Esophagus squamous epithelium (tissue), 5 donors: ENCODE measurements at regions not wholly inside any gene's neighbourhood (a gene's known extent, or its start where the extent isn't known, plus 50 kb on each side); places are given as distances from the start of the nearest gene placed in this dataset.

ENCODE experiments used
- DNase-seq: peaks from one replicate; lab custom pipeline; 2025; lab: John Stamatoyannopoulos, UW
- H3K27ac ChIP-seq, 4 donors: fragments of 200-600 bp; sonication (generic); one replicate each; pipeline ENCODE4 v1.5.1; 2016 to 2019; ENCODE audit warnings: mild to moderate bottlenecking in 1 of 4
- H3K27me3 ChIP-seq, 4 donors: fragments of 200-600 bp; sonication (generic); 1 replicate in 3 of 4; 2 replicates in 1 of 4; pipeline versions ENCODE4 v1.5.1 to v1.6.0; 2017 to 2021; ENCODE audit warnings: antibody characterized with exemption in 1 of 4
- H3K36me3 ChIP-seq, 3 donors: fragments of 200-600 bp; sonication (generic); one replicate each; pipeline ENCODE4 v1.5.1; 2016 to 2019
- H3K4me1 ChIP-seq, 3 donors: fragments of 200-600 bp; sonication (generic); one replicate each; pipeline ENCODE4 v1.5.1; 2017 to 2019
- H3K4me3 ChIP-seq, 4 donors: fragments of 200-600 bp; sonication (generic); 1 replicate in 3 of 4; 2 replicates in 1 of 4; pipeline ENCODE4 v1.5.1; 2016 to 2019; ENCODE audit warnings: mild to moderate bottlenecking in 2 of 4, moderate library complexity in 1 of 4
- H3K9me3 ChIP-seq, 3 donors: fragments of 200-600 bp; sonication (generic); one replicate each; pipeline ENCODE4 v1.5.1; 2016 to 2019
- POLR2A ChIP-seq, 4 donors: fragments of 450-650 bp; IDR thresholded peaks; one replicate each; pipeline ENCODE4 v1.6.1; 2017; ENCODE audit warnings: antibody characterized with exemption in 4 of 4, mild to moderate bottlenecking in 4 of 4, moderate library complexity in 3 of 4
- WGBS, 2 donors: methylation state at CpG; one replicate each; pipeline ENCODE4 v1.1.5; 2018; 5-methylcytosine and 5-hydroxymethylcytosine counted together
- intact Hi-C: fragments of 100-400 bp; cut with DNase I; formaldehyde crosslinking; loops from one replicate; pipeline ENCODE4 v1.15.0; 2022
- TF ChIP-seq, protein P1 (sequence below), 6 experiments: fragments of 450-650 bp in 4 of 6; fragments of 200-600 bp in 2 of 6; sonication (generic) in 2 of 6; IDR thresholded peaks; one replicate each; pipeline ENCODE4 v1.5.1; 2016 to 2019; ENCODE audit warnings: antibody characterized with exemption in 6 of 6, mild to moderate bottlenecking in 4 of 6, moderate library complexity in 4 of 6
- donor health status: DM: yes; HTN: yes; CAD: no.

DNA sequence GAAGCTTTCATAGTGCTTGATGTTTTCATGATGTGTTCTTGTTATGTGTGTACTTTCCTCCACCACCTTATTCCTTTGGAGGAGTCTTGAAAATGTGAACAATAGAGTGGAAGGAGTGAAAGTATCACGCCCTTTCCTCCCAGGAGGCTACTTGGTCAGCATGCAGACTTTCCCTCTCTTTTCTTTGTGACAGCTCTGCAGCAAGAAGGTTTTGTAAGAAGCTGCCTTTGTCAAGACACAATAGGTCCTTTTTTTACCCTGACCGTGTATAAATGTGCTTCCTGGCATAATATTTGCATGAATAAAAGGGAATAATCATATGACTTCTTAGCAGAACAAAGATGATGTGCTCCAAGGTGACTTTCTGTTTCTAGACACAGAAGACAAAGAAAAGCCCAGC is 882.6 kb upstream of the SLITRK5 start:
- no peak for TF ChIP-seq POLR2A (IDR thresholded peaks at IDR 0.05)
- TF ChIP-seq, protein P1, sequence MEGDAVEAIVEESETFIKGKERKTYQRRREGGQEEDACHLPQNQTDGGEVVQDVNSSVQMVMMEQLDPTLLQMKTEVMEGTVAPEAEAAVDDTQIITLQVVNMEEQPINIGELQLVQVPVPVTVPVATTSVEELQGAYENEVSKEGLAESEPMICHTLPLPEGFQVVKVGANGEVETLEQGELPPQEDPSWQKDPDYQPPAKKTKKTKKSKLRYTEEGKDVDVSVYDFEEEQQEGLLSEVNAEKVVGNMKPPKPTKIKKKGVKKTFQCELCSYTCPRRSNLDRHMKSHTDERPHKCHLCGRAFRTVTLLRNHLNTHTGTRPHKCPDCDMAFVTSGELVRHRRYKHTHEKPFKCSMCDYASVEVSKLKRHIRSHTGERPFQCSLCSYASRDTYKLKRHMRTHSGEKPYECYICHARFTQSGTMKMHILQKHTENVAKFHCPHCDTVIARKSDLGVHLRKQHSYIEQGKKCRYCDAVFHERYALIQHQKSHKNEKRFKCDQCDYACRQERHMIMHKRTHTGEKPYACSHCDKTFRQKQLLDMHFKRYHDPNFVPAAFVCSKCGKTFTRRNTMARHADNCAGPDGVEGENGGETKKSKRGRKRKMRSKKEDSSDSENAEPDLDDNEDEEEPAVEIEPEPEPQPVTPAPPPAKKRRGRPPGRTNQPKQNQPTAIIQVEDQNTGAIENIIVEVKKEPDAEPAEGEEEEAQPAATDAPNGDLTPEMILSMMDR (IDR thresholded peaks at IDR 0.05): no peak
- H3K36me3 ChIP-seq: no peaks in the 10 kb centered on the region
- no peaks in the 10 kb centered on the region for H3K27me3 ChIP-seq
- H3K9me3 ChIP-seq: peaks cover 0 to 20% (median 0%) of the 10 kb centered on the region in 3 donors
- no peak for DNase-seq
- no peak overlapping the region for H3K4me3 ChIP-seq
- 33 to 58% methylated on average over 2 of the region's 2 CpGs for WGBS, 2 donors
- H3K27ac ChIP-seq: no peak overlapping the region
- intact Hi-C loops: no loop called here
- no peaks in the 10 kb centered on the region for H3K4me1 ChIP-seq

DNA sequence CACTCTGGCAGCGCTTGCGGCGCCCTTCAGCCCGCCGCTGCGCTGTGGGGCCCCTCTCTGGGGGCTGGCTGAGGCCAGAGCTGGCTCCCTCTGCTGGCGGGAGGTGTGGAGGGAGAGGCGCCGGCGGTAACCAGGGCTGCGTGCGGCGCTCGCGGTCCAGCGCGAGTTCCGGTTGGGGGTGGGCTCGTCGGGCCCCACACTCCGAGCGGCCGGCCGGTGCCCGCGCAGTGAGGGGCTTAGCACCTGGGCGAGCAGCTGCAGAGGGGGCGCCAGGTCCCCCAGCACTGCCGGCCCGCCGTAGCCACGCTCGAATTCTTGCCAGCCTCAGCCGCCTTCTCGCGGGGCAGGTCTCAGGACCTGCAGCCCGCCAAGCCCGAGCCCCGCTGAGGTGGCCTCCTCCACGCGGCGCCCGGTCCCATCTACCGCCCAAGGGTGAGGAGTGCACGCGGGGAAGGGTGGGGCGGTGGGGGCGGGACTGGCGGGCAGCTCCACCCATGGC is 879.0 kb upstream of the SLITRK5 start:
- Histone ChIP-seq H3K27me3 (no peaks in the 10 kb centered on the region), H3K27ac (no peak overlapping the region), H3K36me3 (no peaks in the 10 kb centered on the region), H3K9me3 (peaks cover 0 to 27% (median 0%) of the 10 kb centered on the region in 3 donors), H3K4me1 (no peaks in the 10 kb centered on the region), H3K4me3 (no peak overlapping the region)
- TF ChIP-seq, protein P1 (IDR thresholded peaks at IDR 0.05): no peak
- no peak for TF ChIP-seq POLR2A (IDR thresholded peaks at IDR 0.05)
- intact Hi-C loops: no loop called here
- 100% methylated on average over 1 of the region's 49 CpGs; no CpG with 5 or more reads in 1 of the 2 donors for WGBS, 2 donors
- no peak for DNase-seq

DNA sequence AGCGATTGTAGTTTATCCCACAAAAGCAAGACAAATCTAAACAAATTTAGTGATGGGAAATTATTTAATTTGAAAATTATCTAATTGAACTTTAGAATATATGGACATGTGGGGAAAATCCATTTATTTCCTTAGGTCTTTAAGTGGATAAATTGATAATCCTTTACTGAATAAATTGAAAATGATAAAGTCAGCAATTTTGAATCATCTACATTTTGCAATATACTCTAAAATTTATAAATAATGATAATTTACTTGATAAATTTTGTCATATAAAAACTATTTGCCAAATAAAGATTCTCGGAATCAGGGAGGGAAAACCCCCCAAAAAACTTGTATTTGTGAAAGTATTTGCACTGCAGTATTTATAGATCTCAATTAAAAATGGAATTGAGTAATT is 875.3 kb upstream of the SLITRK5 start:
- no peaks in the 10 kb centered on the region for H3K4me1 ChIP-seq
- H3K27ac ChIP-seq: no peak overlapping the region
- peaks cover 0 to 27% (median 0%) of the 10 kb centered on the region in 3 donors for H3K9me3 ChIP-seq
- H3K4me3 ChIP-seq: no peak overlapping the region
- H3K36me3 ChIP-seq: no peaks in the 10 kb centered on the region
- intact Hi-C loops: no loop called here
- WGBS, 2 donors: 58 to 69% methylated on average over 2 of the region's 2 CpGs
- H3K27me3 ChIP-seq: no peaks in the 10 kb centered on the region
- no peak for DNase-seq
- TF ChIP-seq POLR2A (IDR thresholded peaks at IDR 0.05): no peak
- TF ChIP-seq, protein P1 (IDR thresholded peaks at IDR 0.05): no peak

- intact Hi-C loops: no loop called here
- H3K4me1 ChIP-seq: no peaks in the 10 kb centered on the region
- no peak overlapping the region for H3K4me3 ChIP-seq
- no peaks in the 10 kb centered on the region for H3K36me3 ChIP-seq
- TF ChIP-seq, protein P1 (IDR thresholded peaks at IDR 0.05): no peak
- TF ChIP-seq POLR2A (IDR thresholded peaks at IDR 0.05): no peak
- no peak overlapping the region for H3K27ac ChIP-seq
- 47 to 59% methylated on average over 1 of the region's 1 CpG for WGBS, 2 donors
- no peak for DNase-seq
- H3K9me3 ChIP-seq: no peaks in the 10 kb centered on the region
- no peaks in the 10 kb centered on the region for H3K27me3 ChIP-seq
These were observed 860.8 kb upstream of the SLITRK5 start for GRCh38 chr13:86810361-86810760.

DNA sequence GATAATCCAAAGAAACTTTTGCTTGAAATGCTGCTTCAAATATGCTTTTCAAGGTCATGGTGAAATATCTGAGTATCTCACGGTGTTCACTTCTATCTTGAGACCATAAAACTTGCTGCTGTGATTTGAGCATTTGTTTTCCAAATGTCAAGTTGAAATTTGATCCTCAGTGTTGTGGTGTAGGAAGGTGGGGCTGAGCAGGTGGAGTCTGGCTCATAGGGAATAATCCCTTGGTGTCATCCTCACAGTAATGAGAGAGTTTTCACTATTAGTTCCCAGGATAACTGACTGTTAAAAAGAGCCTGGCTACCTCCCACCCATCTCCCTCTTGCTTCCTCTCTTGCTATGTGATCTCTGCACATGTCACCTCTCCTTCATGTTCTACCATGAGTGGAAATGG is 858.0 kb upstream of the SLITRK5 start:
- TF ChIP-seq, protein P1 (IDR thresholded peaks at IDR 0.05): no peak
- TF ChIP-seq POLR2A (IDR thresholded peaks at IDR 0.05): no peak
- no peaks in the 10 kb centered on the region for H3K36me3 ChIP-seq
- no peaks in the 10 kb centered on the region for H3K9me3 ChIP-seq
- no peak overlapping the region for H3K27ac ChIP-seq
- intact Hi-C loops: no loop called here
- no peak for DNase-seq
- WGBS, 2 donors: 23 to 46% methylated on average over 1 of the region's 1 CpG
- no peaks in the 10 kb centered on the region for H3K27me3 ChIP-seq
- no peak overlapping the region for H3K4me3 ChIP-seq
- no peaks in the 10 kb centered on the region for H3K4me1 ChIP-seq
